ENCODE measurements at regions not wholly inside any gene's neighbourhood (a gene's known extent, or its start where the extent isn't known, plus 50 kb on each side); places are given as distances from the start of the nearest gene placed in this dataset.

GRCh38 chr2:198809976-198810375, 647.8 kb downstream of the SATB2 start:
- Mint-ChIP-seq H3K27me3 (ENCODE audit: low read depth) (no peaks in the 10 kb centered on the region), H3K4me3 (no peak overlapping the region), H3K36me3 (ENCODE audit: low read depth) (no peaks in the 10 kb centered on the region), H3K9me3 (ENCODE audit: insufficient read depth) (no peaks in the 10 kb centered on the region), H3K4me1 (ENCODE audit: low read depth) (no peaks in the 10 kb centered on the region), H3K27ac (no peak overlapping the region)
- ChIA-PET POLR2A (no interaction called here), CTCF (no interaction called here)
- no peak for DNase-seq
- ATAC-seq = no peak

GRCh38 chr2:198807131-198807530, 650.6 kb downstream of the SATB2 start:
- Mint-ChIP-seq H3K4me1 (ENCODE audit: low read depth) (no peaks in the 10 kb centered on the region), H3K9me3 (ENCODE audit: insufficient read depth) (no peaks in the 10 kb centered on the region), H3K27ac (no peak overlapping the region), H3K27me3 (ENCODE audit: low read depth) (no peaks in the 10 kb centered on the region), H3K4me3 (no peak overlapping the region), H3K36me3 (ENCODE audit: low read depth) (no peaks in the 10 kb centered on the region)
- DNase-seq = no peak
- ChIA-PET CTCF (no interaction called here), POLR2A (no interaction called here)
- no peak for ATAC-seq

DNA sequence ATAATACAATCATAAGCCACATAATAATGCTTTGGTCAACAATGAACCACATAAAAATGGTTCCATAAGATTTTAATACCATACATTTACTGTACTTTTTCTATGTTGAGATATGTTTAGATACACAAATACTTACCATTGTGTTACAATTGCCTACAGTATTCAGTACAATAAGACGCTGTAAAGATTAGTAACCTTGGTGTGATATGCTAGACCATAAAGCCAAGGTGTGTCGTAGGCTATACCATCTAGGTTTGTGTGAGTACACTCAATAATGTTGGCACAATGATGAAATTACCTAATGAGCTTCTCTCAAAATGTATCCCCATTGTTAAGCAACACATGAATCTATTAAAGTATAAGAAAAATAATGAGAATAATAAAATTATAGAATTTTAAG, 662.3 kb downstream of the SATB2 start:
- ATAC-seq (no peak), DNase-seq (no peak)
- H3K4me1 Mint-ChIP-seq (ENCODE audit: low read depth) = no peaks in the 10 kb centered on the region
- H3K4me3 Mint-ChIP-seq = no peak overlapping the region
- H3K27ac Mint-ChIP-seq = no peak overlapping the region
- CTCF ChIA-PET = no interaction called here
- H3K9me3 Mint-ChIP-seq (ENCODE audit: insufficient read depth) = no peaks in the 10 kb centered on the region
- POLR2A ChIA-PET = no interaction called here
- H3K27me3 Mint-ChIP-seq (ENCODE audit: low read depth) = no peaks in the 10 kb centered on the region
- no peaks in the 10 kb centered on the region for H3K36me3 Mint-ChIP-seq (ENCODE audit: low read depth)

DNA sequence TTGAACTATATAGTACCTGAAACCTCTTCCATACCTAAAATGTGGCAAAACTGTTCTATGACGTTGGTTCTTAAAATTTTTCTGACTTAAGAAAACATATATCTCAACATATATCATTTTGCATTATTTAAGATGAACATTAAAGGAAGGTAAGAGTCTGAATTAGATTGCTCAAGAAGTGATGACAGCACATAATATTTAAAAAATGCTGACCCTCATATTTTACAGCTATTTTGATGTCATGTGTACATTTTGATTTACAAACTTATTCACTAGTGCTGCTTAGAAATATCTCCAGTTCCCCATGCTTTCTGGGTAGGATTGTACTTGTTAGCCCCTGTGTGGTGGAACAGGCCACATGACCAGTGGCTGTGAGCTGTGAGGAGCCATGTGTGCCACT, 666.1 kb downstream of the SATB2 start:
- CTCF ChIA-PET = interaction anchor here (0.6 kb wide), 1 partner anchor 697 kb away, joined by 3 read pairs; no protein-coding TSS in a partner anchor
- POLR2A ChIA-PET = no interaction called here
- H3K9me3 Mint-ChIP-seq (ENCODE audit: insufficient read depth) = peaks cover 4% of the 10 kb centered on the region
- no peaks in the 10 kb centered on the region for H3K36me3 Mint-ChIP-seq (ENCODE audit: low read depth)
- no peaks in the 10 kb centered on the region for H3K4me1 Mint-ChIP-seq (ENCODE audit: low read depth)
- DNase-seq (no peak), ATAC-seq (no peak)
- H3K27ac Mint-ChIP-seq = no peak overlapping the region
- no peaks in the 10 kb centered on the region for H3K27me3 Mint-ChIP-seq (ENCODE audit: low read depth)
- no peak overlapping the region for H3K4me3 Mint-ChIP-seq

DNA sequence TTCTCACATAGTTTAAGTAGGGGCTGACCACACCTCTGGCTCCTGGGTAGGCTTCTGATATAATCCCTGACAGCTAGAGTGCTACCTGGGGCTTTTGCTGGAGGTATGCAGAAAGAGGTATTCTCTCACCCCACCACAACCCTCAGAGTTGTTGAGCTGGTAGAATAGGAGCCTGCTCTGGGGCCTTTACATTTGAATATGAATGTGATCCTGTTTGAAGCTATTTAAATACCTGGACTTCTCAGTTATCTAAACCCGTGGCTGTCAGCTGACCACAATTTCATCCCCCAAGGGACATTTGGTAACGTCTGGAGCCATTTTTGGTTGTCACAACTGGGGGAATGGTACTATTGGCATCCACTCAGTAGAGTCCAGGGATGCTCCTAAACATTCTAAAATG, 669.1 kb downstream of the SATB2 start:
- DNase-seq (no peak), ATAC-seq (no peak)
- ChIA-PET CTCF (no interaction called here), POLR2A (no interaction called here)
- H3K9me3 Mint-ChIP-seq (ENCODE audit: insufficient read depth) = peaks cover 4% of the 10 kb centered on the region
- no peaks in the 10 kb centered on the region for H3K27me3 Mint-ChIP-seq (ENCODE audit: low read depth)
- H3K4me3 Mint-ChIP-seq = no peak overlapping the region
- no peak overlapping the region for H3K27ac Mint-ChIP-seq
- H3K4me1 Mint-ChIP-seq (ENCODE audit: low read depth) = no peaks in the 10 kb centered on the region
- H3K36me3 Mint-ChIP-seq (ENCODE audit: low read depth) = no peaks in the 10 kb centered on the region

GRCh38 chr2:198782734-198783133, 675.0 kb downstream of the SATB2 start:
- CTCF ChIA-PET = no interaction called here
- peaks cover under 1% of the 10 kb centered on the region for H3K9me3 Mint-ChIP-seq (ENCODE audit: insufficient read depth)

GRCh38 chr2:198776616-198777406, 680.9 kb downstream of the SATB2 start:
- DNase-seq (no peak), ATAC-seq (no peak)
- Mint-ChIP-seq H3K9me3 (ENCODE audit: insufficient read depth) (no peaks in the 10 kb centered on the region), H3K36me3 (ENCODE audit: low read depth) (no peaks in the 10 kb centered on the region), H3K27me3 (ENCODE audit: low read depth) (no peaks in the 10 kb centered on the region), H3K4me3 (no peak overlapping the region), H3K4me1 (ENCODE audit: low read depth) (no peaks in the 10 kb centered on the region), H3K27ac (no peak overlapping the region)
- CTCF ChIA-PET = no interaction called here
- POLR2A ChIA-PET = no interaction called here

More at GRCh38 chr2:198782734-198783133, 675.0 kb downstream of the SATB2 start:
- POLR2A ChIA-PET = no interaction called here
- no peaks in the 10 kb centered on the region for H3K4me1 Mint-ChIP-seq (ENCODE audit: low read depth)
- no peak overlapping the region for H3K27ac Mint-ChIP-seq
- no peak for ATAC-seq
- no peak for DNase-seq
- H3K4me3 Mint-ChIP-seq = no peak overlapping the region
- H3K27me3 Mint-ChIP-seq (ENCODE audit: low read depth) = no peaks in the 10 kb centered on the region
- no peaks in the 10 kb centered on the region for H3K36me3 Mint-ChIP-seq (ENCODE audit: low read depth)

GRCh38 chr2:198775737-198776136, 682.0 kb downstream of the SATB2 start:
- Mint-ChIP-seq H3K4me3 (no peak overlapping the region), H3K36me3 (ENCODE audit: low read depth) (no peaks in the 10 kb centered on the region), H3K4me1 (ENCODE audit: low read depth) (no peaks in the 10 kb centered on the region), H3K9me3 (ENCODE audit: insufficient read depth) (no peaks in the 10 kb centered on the region), H3K27ac (no peak overlapping the region), H3K27me3 (ENCODE audit: low read depth) (no peaks in the 10 kb centered on the region)
- ChIA-PET CTCF (no interaction called here), POLR2A (no interaction called here)
- no peak for DNase-seq
- ATAC-seq = no peak

GRCh38 chr2:198774576-198774975, 683.2 kb downstream of the SATB2 start:
- Mint-ChIP-seq H3K4me3 (no peak overlapping the region), H3K27me3 (ENCODE audit: low read depth) (no peaks in the 10 kb centered on the region), H3K9me3 (ENCODE audit: insufficient read depth) (no peaks in the 10 kb centered on the region), H3K4me1 (ENCODE audit: low read depth) (no peaks in the 10 kb centered on the region), H3K36me3 (ENCODE audit: low read depth) (no peaks in the 10 kb centered on the region), H3K27ac (no peak overlapping the region)
- no peak for ATAC-seq
- ChIA-PET CTCF (no interaction called here), POLR2A (no interaction called here)
- DNase-seq = no peak

- ATAC-seq = no peak
- Mint-ChIP-seq H3K27me3 (ENCODE audit: low read depth) (no peaks in the 10 kb centered on the region), H3K4me3 (no peak overlapping the region), H3K27ac (no peak overlapping the region), H3K9me3 (ENCODE audit: insufficient read depth) (no peaks in the 10 kb centered on the region), H3K4me1 (ENCODE audit: low read depth) (no peaks in the 10 kb centered on the region), H3K36me3 (ENCODE audit: low read depth) (no peaks in the 10 kb centered on the region)
- DNase-seq = no peak
- ChIA-PET CTCF (no interaction called here), POLR2A (no interaction called here)
Measured at GRCh38 chr2:198767694-198768093, 690.0 kb downstream of the SATB2 start.

DNA sequence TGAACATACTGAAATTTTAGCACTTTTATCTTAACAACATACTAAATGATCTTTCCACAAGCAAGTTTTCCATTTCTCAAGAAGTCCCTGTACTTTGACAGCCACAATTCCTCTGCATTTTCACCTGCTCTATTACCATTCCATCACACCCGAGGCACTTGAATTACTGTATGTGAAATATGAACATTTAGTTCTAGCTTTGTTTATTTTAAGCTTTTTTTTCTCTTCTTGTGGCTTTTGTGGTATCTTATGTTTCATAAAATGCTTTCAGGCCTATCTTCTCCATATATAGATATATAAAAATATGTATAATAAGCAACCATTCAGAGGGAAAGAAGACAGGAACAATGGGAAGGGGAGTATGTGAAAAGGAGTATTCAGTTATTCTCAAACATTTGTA, 693.9 kb downstream of the SATB2 start:
- ChIA-PET CTCF (no interaction called here), POLR2A (no interaction called here)
- Mint-ChIP-seq H3K9me3 (ENCODE audit: insufficient read depth) (no peaks in the 10 kb centered on the region), H3K27ac (no peak overlapping the region), H3K36me3 (ENCODE audit: low read depth) (no peaks in the 10 kb centered on the region), H3K4me3 (no peak overlapping the region), H3K27me3 (ENCODE audit: low read depth) (no peaks in the 10 kb centered on the region), H3K4me1 (ENCODE audit: low read depth) (no peaks in the 10 kb centered on the region)
- DNase-seq (no peak), ATAC-seq (no peak)

DNA sequence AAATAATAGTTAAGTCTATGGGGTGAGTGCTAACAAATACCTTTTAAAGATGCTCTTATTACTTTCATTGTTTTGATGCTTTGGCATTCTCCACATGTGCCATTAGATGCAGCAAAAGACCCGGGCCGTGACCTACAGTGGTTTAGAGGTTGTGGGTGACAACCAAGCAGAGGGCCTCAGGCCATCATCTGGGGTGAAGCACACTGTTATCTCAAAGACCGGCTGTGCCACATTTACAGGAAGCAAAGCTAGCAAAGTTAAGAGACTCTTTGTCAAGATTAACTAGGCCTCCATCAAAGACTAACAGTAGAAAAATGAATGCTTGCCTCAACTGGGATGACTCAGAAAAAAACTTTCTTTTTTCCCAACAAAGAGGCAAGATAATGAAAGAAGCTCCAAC, 695.3 kb downstream of the SATB2 start:
- Mint-ChIP-seq H3K36me3 (ENCODE audit: low read depth) (no peaks in the 10 kb centered on the region), H3K9me3 (ENCODE audit: insufficient read depth) (no peaks in the 10 kb centered on the region), H3K27ac (no peak overlapping the region), H3K27me3 (ENCODE audit: low read depth) (no peaks in the 10 kb centered on the region), H3K4me3 (no peak overlapping the region), H3K4me1 (ENCODE audit: low read depth) (no peaks in the 10 kb centered on the region)
- no peak for ATAC-seq
- CTCF ChIA-PET = no interaction called here
- no peak for DNase-seq
- POLR2A ChIA-PET = no interaction called here

DNA sequence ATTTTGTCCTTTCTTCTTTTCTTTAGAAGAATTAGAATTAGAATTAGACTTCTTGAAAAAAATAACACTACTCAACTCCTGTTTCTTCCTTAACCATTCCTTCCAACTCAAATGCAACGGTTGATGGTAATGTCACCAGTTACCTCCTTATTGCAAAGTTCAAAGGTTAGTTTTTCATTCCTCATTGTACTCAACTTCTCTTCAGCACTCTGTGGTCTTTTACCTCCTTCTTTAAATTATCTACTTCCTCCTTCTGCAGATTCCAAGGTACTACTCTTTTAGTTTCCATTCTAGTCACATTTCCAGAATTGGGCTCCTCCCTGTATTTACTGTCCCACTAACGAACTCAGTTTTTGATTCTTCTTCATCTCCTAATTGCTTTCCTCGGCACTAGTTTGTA, 700.7 kb downstream of the SATB2 start:
- H3K36me3 Mint-ChIP-seq (ENCODE audit: low read depth) = no peaks in the 10 kb centered on the region
- ChIA-PET POLR2A (no interaction called here), CTCF (no interaction called here)
- H3K27me3 Mint-ChIP-seq (ENCODE audit: low read depth) = no peaks in the 10 kb centered on the region
- no peak overlapping the region for H3K4me3 Mint-ChIP-seq
- ATAC-seq = no peak
- no peak overlapping the region for H3K27ac Mint-ChIP-seq
- no peaks in the 10 kb centered on the region for H3K9me3 Mint-ChIP-seq (ENCODE audit: insufficient read depth)
- DNase-seq = no peak
- H3K4me1 Mint-ChIP-seq (ENCODE audit: low read depth) = no peaks in the 10 kb centered on the region

Measured in activated CD8-positive, alpha-beta T cell treated with anti-CD3 and anti-CD28 coated beads, Interleukin-2, amount 10 ng/mL, durations not matched to agents 7 days and 5 days (primary cell).